ENCODE measurements at regions not wholly inside any gene's neighbourhood (a gene's known extent, or its start where the extent isn't known, plus 50 kb on each side); places are given as distances from the start of the nearest gene placed in this dataset.
"Not testable (repeated sequence)": the region's sequence is repeated elsewhere in the genome, so short reads cannot be mapped to it uniquely, and the experiment has no call there.

- DNase-seq = no peak
- Histone ChIP-seq H3K4me3 (ENCODE audit: insufficient read depth, low read depth, low read length) (no peak overlapping the region), H3K27me3 (ENCODE audit: control insufficient read depth, insufficient read depth, low read length) (no peaks in the 10 kb centered on the region), H3K36me3 (replicated peaks; ENCODE audit: control insufficient read depth, insufficient read depth, low read length) (no peaks in the 10 kb centered on the region)
Measured at GRCh38 chr21:35198982-35199732, 150.1 kb upstream of the RUNX1 start.

- Histone ChIP-seq H3K4me3 (ENCODE audit: insufficient read depth, low read depth, low read length) (no peak overlapping the region), H3K36me3 (replicated peaks; ENCODE audit: control insufficient read depth, insufficient read depth, low read length) (no peaks in the 10 kb centered on the region), H3K27me3 (ENCODE audit: control insufficient read depth, insufficient read depth, low read length) (no peaks in the 10 kb centered on the region)
- no peak for DNase-seq
Measured at GRCh38 chr21:35198565-35198964, 149.5 kb upstream of the RUNX1 start.

- no peak for DNase-seq
- Histone ChIP-seq H3K27me3 (ENCODE audit: control insufficient read depth, insufficient read depth, low read length) (no peaks in the 10 kb centered on the region), H3K4me3 (ENCODE audit: insufficient read depth, low read depth, low read length) (no peak overlapping the region), H3K36me3 (replicated peaks; ENCODE audit: control insufficient read depth, insufficient read depth, low read length) (no peaks in the 10 kb centered on the region)
Measured at GRCh38 chr21:35197992-35198431, 148.9 kb upstream of the RUNX1 start.

GRCh38 chr21:35197191-35197590 is 148.1 kb upstream of the RUNX1 start:
- DNase-seq = no peak
- H3K27me3 ChIP-seq (ENCODE audit: control insufficient read depth, insufficient read depth, low read length) = no peaks in the 10 kb centered on the region
- H3K36me3 ChIP-seq (replicated peaks; ENCODE audit: control insufficient read depth, insufficient read depth, low read length) = no peaks in the 10 kb centered on the region
- no peak overlapping the region for H3K4me3 ChIP-seq (ENCODE audit: insufficient read depth, low read depth, low read length)

GRCh38 chr21:35196128-35196527 is 147.0 kb upstream of the RUNX1 start:
- H3K27me3 ChIP-seq (ENCODE audit: control insufficient read depth, insufficient read depth, low read length) = no peaks in the 10 kb centered on the region
- no peak for DNase-seq
- H3K36me3 ChIP-seq (replicated peaks; ENCODE audit: control insufficient read depth, insufficient read depth, low read length) = no peaks in the 10 kb centered on the region
- H3K4me3 ChIP-seq (ENCODE audit: insufficient read depth, low read depth, low read length) = no peak overlapping the region

GRCh38 chr21:35195232-35195631 is 146.1 kb upstream of the RUNX1 start:
- H3K36me3 ChIP-seq (replicated peaks; ENCODE audit: control insufficient read depth, insufficient read depth, low read length) = no peaks in the 10 kb centered on the region

GRCh38 chr21:35191754-35192153 is 142.7 kb upstream of the RUNX1 start:
- Histone ChIP-seq H3K27me3 (ENCODE audit: control insufficient read depth, insufficient read depth, low read length) (no peaks in the 10 kb centered on the region), H3K4me3 (ENCODE audit: insufficient read depth, low read depth, low read length) (no peak overlapping the region), H3K36me3 (replicated peaks; ENCODE audit: control insufficient read depth, insufficient read depth, low read length) (no peaks in the 10 kb centered on the region)
- no peak for DNase-seq

More at GRCh38 chr21:35195232-35195631, 146.1 kb upstream of the RUNX1 start:
- no peak for DNase-seq
- Histone ChIP-seq H3K27me3 (ENCODE audit: control insufficient read depth, insufficient read depth, low read length) (no peaks in the 10 kb centered on the region), H3K4me3 (ENCODE audit: insufficient read depth, low read depth, low read length) (no peak overlapping the region)

GRCh38 chr21:35191128-35191527 is 142.0 kb upstream of the RUNX1 start:
- Histone ChIP-seq H3K4me3 (ENCODE audit: insufficient read depth, low read depth, low read length) (no peak overlapping the region), H3K36me3 (replicated peaks; ENCODE audit: control insufficient read depth, insufficient read depth, low read length) (no peaks in the 10 kb centered on the region), H3K27me3 (ENCODE audit: control insufficient read depth, insufficient read depth, low read length) (no peaks in the 10 kb centered on the region)
- no peak for DNase-seq

GRCh38 chr21:35190201-35190701 is 141.1 kb upstream of the RUNX1 start:
- DNase-seq = no peak

GRCh38 chr21:35189077-35189863 is 140.2 kb upstream of the RUNX1 start:
- Histone ChIP-seq H3K36me3 (replicated peaks; ENCODE audit: control insufficient read depth, insufficient read depth, low read length) (no peaks in the 10 kb centered on the region), H3K4me3 (ENCODE audit: insufficient read depth, low read depth, low read length) (no peak overlapping the region), H3K27me3 (ENCODE audit: control insufficient read depth, insufficient read depth, low read length) (no peaks in the 10 kb centered on the region)
- no peak for DNase-seq

More at GRCh38 chr21:35190201-35190701, 141.1 kb upstream of the RUNX1 start:
- Histone ChIP-seq H3K36me3 (replicated peaks; ENCODE audit: control insufficient read depth, insufficient read depth, low read length) (no peaks in the 10 kb centered on the region), H3K27me3 (ENCODE audit: control insufficient read depth, insufficient read depth, low read length) (no peaks in the 10 kb centered on the region), H3K4me3 (ENCODE audit: insufficient read depth, low read depth, low read length) (no peak overlapping the region)

- H3K4me3 ChIP-seq (ENCODE audit: insufficient read depth, low read depth, low read length); DNase-seq; H3K27me3 ChIP-seq (ENCODE audit: control insufficient read depth, insufficient read depth, low read length); H3K36me3 ChIP-seq (replicated peaks; ENCODE audit: control insufficient read depth, insufficient read depth, low read length): not testable (repeated sequence)
Measured at GRCh38 chr21:35183389-35183788, 134.3 kb upstream of the RUNX1 start.

GRCh38 chr21:35179990-35180540 is 131.0 kb upstream of the RUNX1 start:
- no peaks in the 10 kb centered on the region for H3K27me3 ChIP-seq (ENCODE audit: control insufficient read depth, insufficient read depth, low read length)
- no peaks in the 10 kb centered on the region for H3K36me3 ChIP-seq (replicated peaks; ENCODE audit: control insufficient read depth, insufficient read depth, low read length)
- no peak for DNase-seq
- no peak overlapping the region for H3K4me3 ChIP-seq (ENCODE audit: insufficient read depth, low read depth, low read length)

- Histone ChIP-seq H3K36me3 (replicated peaks; ENCODE audit: control insufficient read depth, insufficient read depth, low read length) (no peaks in the 10 kb centered on the region), H3K4me3 (ENCODE audit: insufficient read depth, low read depth, low read length) (no peak overlapping the region), H3K27me3 (ENCODE audit: control insufficient read depth, insufficient read depth, low read length) (no peaks in the 10 kb centered on the region)
- DNase-seq = no peak
Measured at GRCh38 chr21:35178827-35179226, 129.7 kb upstream of the RUNX1 start.

- no peaks in the 10 kb centered on the region for H3K36me3 ChIP-seq (replicated peaks; ENCODE audit: control insufficient read depth, insufficient read depth, low read length)
- DNase-seq = no peak
- H3K4me3 ChIP-seq (ENCODE audit: insufficient read depth, low read depth, low read length) = no peak overlapping the region
- H3K27me3 ChIP-seq (ENCODE audit: control insufficient read depth, insufficient read depth, low read length) = no peaks in the 10 kb centered on the region
Measured at GRCh38 chr21:35178098-35178497, 129.0 kb upstream of the RUNX1 start.

GRCh38 chr21:35172231-35172630 is 123.1 kb upstream of the RUNX1 start:
- Histone ChIP-seq H3K36me3 (replicated peaks; ENCODE audit: control insufficient read depth, insufficient read depth, low read length) (no peaks in the 10 kb centered on the region), H3K4me3 (ENCODE audit: insufficient read depth, low read depth, low read length) (no peak overlapping the region), H3K27me3 (ENCODE audit: control insufficient read depth, insufficient read depth, low read length) (no peaks in the 10 kb centered on the region)
- DNase-seq = no peak
